ENCODE measurements at regions not wholly inside any gene's neighbourhood (a gene's known extent, or its start where the extent isn't known, plus 50 kb on each side); places are given as distances from the start of the nearest gene placed in this dataset.

GRCh38 chr11:104588970-104589369 lies 309.3 kb downstream of the CASP12 start:
- no peak for DNase-seq (ENCODE audit: low read depth)

GRCh38 chr11:104588446-104588845 lies 309.8 kb downstream of the CASP12 start:
- no peak for DNase-seq (ENCODE audit: low read depth)

- no peak for DNase-seq (ENCODE audit: low read depth)
Observed at GRCh38 chr11:104584823-104585222, 313.4 kb downstream of the CASP12 start.

GRCh38 chr11:104583857-104584256 lies 314.4 kb downstream of the CASP12 start:
- DNase-seq (ENCODE audit: low read depth) = no peak

GRCh38 chr11:104582431-104582830 lies 315.8 kb downstream of the CASP12 start:
- DNase-seq (ENCODE audit: low read depth) = no peak

- DNase-seq (ENCODE audit: low read depth) = no peak
Observed at GRCh38 chr11:104581246-104581980, 316.8 kb downstream of the CASP12 start.

GRCh38 chr11:104573441-104573990 lies 324.7 kb downstream of the CASP12 start:
- no peak for DNase-seq (ENCODE audit: low read depth)

GRCh38 chr11:104572279-104572678 lies 326.0 kb downstream of the CASP12 start:
- DNase-seq (ENCODE audit: low read depth) = no peak

- no peak for DNase-seq (ENCODE audit: low read depth)
Observed at GRCh38 chr11:104570078-104570701, 328.1 kb downstream of the CASP12 start.

- DNase-seq (ENCODE audit: low read depth) = no peak
Observed at GRCh38 chr11:104565583-104565961, 332.7 kb downstream of the CASP12 start.

- DNase-seq (ENCODE audit: low read depth) = no peak
Observed at GRCh38 chr11:104564921-104565582, 333.2 kb downstream of the CASP12 start.

- DNase-seq (ENCODE audit: low read depth) = no peak
Observed at GRCh38 chr11:104556606-104557301, 341.5 kb downstream of the CASP12 start.

GRCh38 chr11:104549019-104549418 lies 349.2 kb downstream of the CASP12 start:
- no peak for DNase-seq (ENCODE audit: low read depth)

- no peak for DNase-seq (ENCODE audit: low read depth)
Observed at GRCh38 chr11:104547996-104548661, 350.1 kb downstream of the CASP12 start.

GRCh38 chr11:104546501-104546900 lies 351.8 kb downstream of the CASP12 start:
- DNase-seq (ENCODE audit: low read depth) = no peak

- DNase-seq (ENCODE audit: low read depth) = no peak
Observed at GRCh38 chr11:104541701-104542100, 356.6 kb downstream of the CASP12 start.

- DNase-seq (ENCODE audit: low read depth) = no peak
Observed at GRCh38 chr11:104538313-104538712, 359.9 kb downstream of the CASP12 start.

- no peak for DNase-seq (ENCODE audit: low read depth)
Observed at GRCh38 chr11:104534278-104534677, 364.0 kb downstream of the CASP12 start.

- DNase-seq (ENCODE audit: low read depth) = no peak
Observed at GRCh38 chr11:104531894-104532293, 366.4 kb downstream of the CASP12 start.

GRCh38 chr11:104531075-104531474 lies 367.1 kb upstream of the PDGFD start:
- no peak for DNase-seq (ENCODE audit: low read depth)

GRCh38 chr11:104529906-104530305 lies 366.0 kb upstream of the PDGFD start:
- no peak for DNase-seq (ENCODE audit: low read depth)

- no peak for DNase-seq (ENCODE audit: low read depth)
Observed at GRCh38 chr11:104529213-104529612, 365.3 kb upstream of the PDGFD start.

All from activated T-cell treated with anti-CD3 and anti-CD28 coated beads for 48 hours (primary cell).